H9 (cell line): ENCODE measurements at regions not wholly inside any gene's neighbourhood (a gene's known extent, or its start where the extent isn't known, plus 50 kb on each side); places are given as distances from the start of the nearest gene placed in this dataset.

Source experiments
- DNase-seq: peaks from one replicate; pipeline ENCODE4 v3.0.0-alpha.2; 2017
- H2AFZ ChIP-seq: one replicate; pipeline ENCODE4 v1.6.1; 2013; ENCODE audit warnings: mild to moderate bottlenecking, low read length, control low read depth, moderate library complexity
- H2AK5ac ChIP-seq: 2 replicates; pipeline ENCODE4 v1.6.1; 2013; ENCODE audit warnings: low read length, control low read depth, mixed read lengths; ENCODE audit not compliant: insufficient read length
- H2BK120ac ChIP-seq: one replicate; pipeline ENCODE4 v1.6.1; 2013; ENCODE audit warnings: low read depth, mild to moderate bottlenecking, low read length, control low read depth, inconsistent platforms; ENCODE audit not compliant: poor library complexity, severe bottlenecking
- H2BK12ac ChIP-seq: 2 replicates; pipeline ENCODE4 v1.6.1; 2013; ENCODE audit warnings: low read length, control low read depth, mixed read lengths, low read depth; ENCODE audit not compliant: insufficient read length
- H2BK15ac ChIP-seq: 2 replicates; pipeline ENCODE4 v1.6.1; 2013; ENCODE audit warnings: low read depth, low read length, control low read depth
- H2BK20ac ChIP-seq: one replicate; pipeline ENCODE4 v1.6.1; 2013; ENCODE audit warnings: low read depth, mild to moderate bottlenecking, low read length, control low read depth, inconsistent platforms; ENCODE audit not compliant: poor library complexity, severe bottlenecking
- H2BK5ac ChIP-seq: 2 replicates; pipeline ENCODE4 v1.6.1; 2013; ENCODE audit warnings: low read length, control low read depth, mixed read lengths; ENCODE audit not compliant: insufficient read length
- H3K14ac ChIP-seq: 2 replicates; pipeline ENCODE4 v1.6.1; 2013; ENCODE audit warnings: low read length, control low read depth; ENCODE audit not compliant: insufficient read depth
- H3K18ac ChIP-seq: 2 replicates; pipeline ENCODE4 v1.6.1; 2013; ENCODE audit warnings: low read depth, mild to moderate bottlenecking, mixed read lengths, low read length, control low read depth; ENCODE audit not compliant: insufficient read length
- H3K23ac ChIP-seq: 2 replicates; pipeline ENCODE4 v1.6.1; 2013; ENCODE audit warnings: low read length, control low read depth, mixed read lengths, low read depth; ENCODE audit not compliant: insufficient read length
- H3K23me2 ChIP-seq: 2 replicates; pipeline ENCODE4 v1.6.1; 2013; ENCODE audit warnings: low read depth, mild to moderate bottlenecking, mixed read lengths, low read length, control low read depth; ENCODE audit not compliant: insufficient read length, poor library complexity, severe bottlenecking
- H3K27ac ChIP-seq: 2 replicates; pipeline ENCODE4 v1.5.1; 2013; ENCODE audit warnings: low read length, control low read depth, mixed read lengths, low read depth; ENCODE audit not compliant: insufficient read length
- H3K27me3 ChIP-seq: 2 replicates; pipeline ENCODE4 v1.6.1; 2013; ENCODE audit warnings: low read length, control low read depth, inconsistent platforms; ENCODE audit not compliant: insufficient read depth
- H3K4ac ChIP-seq: 2 replicates; pipeline ENCODE4 v1.6.1; 2013; ENCODE audit warnings: low read depth, mild to moderate bottlenecking, control low read depth, inconsistent platforms, low read length, moderate library complexity
- H3K4me1 ChIP-seq: 2 replicates; pipeline ENCODE4 v1.6.1; 2013; ENCODE audit warnings: low read length, control low read depth, inconsistent platforms; ENCODE audit not compliant: insufficient read depth
- H3K4me2 ChIP-seq: 2 replicates; pipeline ENCODE4 v1.6.1; 2013; ENCODE audit warnings: low read length, control low read depth, mixed read lengths; ENCODE audit not compliant: insufficient read length, insufficient read depth
- H3K56ac ChIP-seq: 2 replicates; pipeline ENCODE4 v1.6.1; 2013; ENCODE audit warnings: low read depth, mild to moderate bottlenecking, mixed read lengths, low read length, control low read depth; ENCODE audit not compliant: insufficient read length
- H3K79me1 ChIP-seq: 2 replicates; pipeline ENCODE4 v1.6.1; 2013; ENCODE audit warnings: low read depth, mild to moderate bottlenecking, moderate library complexity, low read length, control low read depth, inconsistent platforms; ENCODE audit not compliant: insufficient read depth, poor library complexity, severe bottlenecking
- H3K79me2 ChIP-seq: 2 replicates; pipeline ENCODE4 v1.6.1; 2013; ENCODE audit warnings: low read length, control low read depth, inconsistent platforms; ENCODE audit not compliant: insufficient read depth
- H3K9ac ChIP-seq: 2 replicates; pipeline ENCODE4 v1.6.1; 2013; ENCODE audit warnings: low read length, control low read depth, mixed read lengths; ENCODE audit not compliant: insufficient read length; ENCODE audit errors: extremely low read depth
- H3K9me3 ChIP-seq: one replicate; pipeline ENCODE4 v1.6.1; 2013; ENCODE audit warnings: low read depth, low read length, inconsistent platforms; ENCODE audit not compliant: control insufficient read depth
- H3T11ph ChIP-seq: one replicate; pipeline ENCODE4 v1.6.1; 2013; ENCODE audit warnings: mild to moderate bottlenecking, low read length, control low read depth, inconsistent platforms
- H4K20me1 ChIP-seq: one replicate; pipeline ENCODE4 v1.6.1; 2013; ENCODE audit not compliant: control insufficient read depth, insufficient read length, insufficient read depth
- H4K5ac ChIP-seq: 2 replicates; pipeline ENCODE4 v1.6.1; 2013; ENCODE audit warnings: low read depth, mild to moderate bottlenecking, mixed read lengths, low read length, control low read depth; ENCODE audit not compliant: insufficient read length
- H4K8ac ChIP-seq: replicated peaks from 2 replicates; pipeline ENCODE4 v1.6.1; 2013; ENCODE audit warnings: low read length, control low read depth, mixed read lengths, low read depth; ENCODE audit not compliant: insufficient read length
- H4K91ac ChIP-seq: 2 replicates; pipeline ENCODE4 v1.6.1; 2013; ENCODE audit warnings: low read depth, mild to moderate bottlenecking, moderate library complexity, mixed read lengths, low read length, control low read depth; ENCODE audit not compliant: insufficient read length
- H3K27ac Mint-ChIP-seq, 3 experiments: 2 replicates in 2 of 3; 3 replicates in 1 of 3; pipeline ENCODE4 v1.8.0; 2020 to 2021; ENCODE audit warnings: mixed read lengths in 3 of 3, mild to moderate bottlenecking in 1 of 3, moderate library complexity in 1 of 3
- H3K27me3 Mint-ChIP-seq: 2 replicates; pipeline ENCODE4 v1.8.0; 2021; ENCODE audit warnings: low read depth, mild to moderate bottlenecking, moderate library complexity, mixed read lengths
- H3K36me3 Mint-ChIP-seq, 3 experiments: 2 replicates in 2 of 3; 3 replicates in 1 of 3; pipeline ENCODE4 v1.8.0; 2020 to 2021; ENCODE audit warnings: low read depth in 3 of 3, mixed read lengths in 3 of 3; ENCODE audit not compliant: insufficient read depth in 1 of 3
- H3K4me1 Mint-ChIP-seq, 2 experiments: 2 replicates each; pipeline ENCODE4 v1.8.0; 2020; ENCODE audit warnings: mixed read lengths in 2 of 2
- H3K4me3 Mint-ChIP-seq, 2 experiments: 2 replicates in 1 of 2; 3 replicates in 1 of 2; pipeline ENCODE4 v1.8.0; 2020 to 2021; ENCODE audit warnings: mild to moderate bottlenecking in 2 of 2, mixed read lengths in 2 of 2, moderate library complexity in 1 of 2
- H3K9me3 Mint-ChIP-seq, 2 experiments: 2 replicates in 1 of 2; 3 replicates in 1 of 2; pipeline ENCODE4 v1.8.0; 2020; ENCODE audit warnings: mild to moderate bottlenecking in 2 of 2, mixed read lengths in 2 of 2, moderate library complexity in 1 of 2
- WGBS: extraction: QIAGEN DNeasy Blood & Tissue Kit; methylation state at CpG from one replicate; pipeline ENCODE4 v1.1.7; 2013; ENCODE audit warnings: missing lambda C conversion rate, low lambda C conversion rate, mixed read lengths; ENCODE audit not compliant: insufficient read length; ENCODE audit errors: extremely low coverage; 5-methylcytosine and 5-hydroxymethylcytosine counted together
- TF ChIP-seq, protein P1 (sequence below): fragments of 200-600 bp; sonication (generic); conservative IDR thresholded peaks from 3 replicates; pipeline ENCODE4 v1.8.0; 2021; ENCODE audit warnings: antibody characterized with exemption, mild to moderate bottlenecking

DNA sequence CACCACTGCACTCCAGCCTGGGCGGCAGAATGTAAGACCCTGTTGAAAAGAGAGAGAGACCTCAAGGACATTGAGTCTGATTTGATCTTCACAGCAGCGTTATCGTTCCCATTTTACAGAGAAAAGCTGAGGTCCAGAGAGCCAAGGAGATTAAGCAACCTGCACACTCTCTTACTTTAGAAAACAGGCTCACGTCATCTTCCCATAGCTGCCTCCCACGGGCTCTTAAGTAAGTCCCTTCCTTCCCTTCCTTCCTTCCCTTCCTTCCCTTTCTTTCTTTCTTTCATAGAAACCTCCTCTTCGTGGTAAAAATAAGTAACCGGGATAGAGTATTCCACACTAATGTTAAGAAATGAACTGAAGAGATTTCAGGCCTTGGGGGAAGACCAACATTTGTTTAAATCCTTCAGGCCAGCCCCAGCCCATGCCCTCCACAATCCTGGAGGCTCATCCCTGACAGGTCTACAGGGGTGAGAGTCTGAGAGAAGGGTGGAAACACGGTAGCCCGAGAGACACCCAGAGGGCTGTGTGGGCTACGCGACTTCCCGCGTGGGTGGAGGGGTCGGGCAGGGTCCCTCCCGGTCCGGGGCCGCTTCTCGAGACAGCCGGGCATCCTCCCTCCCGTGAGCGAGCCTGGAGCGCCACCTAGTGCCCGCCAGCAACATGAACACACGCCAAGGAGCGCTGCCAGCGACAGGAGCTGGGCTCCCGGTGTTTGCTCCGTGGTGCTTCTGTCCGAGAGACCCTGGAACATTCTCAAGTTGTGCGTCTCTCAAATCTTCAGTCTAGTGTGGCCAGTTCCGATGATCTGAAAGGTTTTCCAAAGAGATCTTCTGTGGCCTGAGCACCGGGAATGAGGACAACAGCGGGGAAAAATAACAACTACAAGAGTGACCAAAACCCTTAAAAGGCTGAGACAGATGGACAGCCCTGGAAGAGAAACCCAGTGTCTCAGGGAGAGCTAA, 160.3 kb downstream of the INO80D start:
- TF ChIP-seq, protein P1, sequence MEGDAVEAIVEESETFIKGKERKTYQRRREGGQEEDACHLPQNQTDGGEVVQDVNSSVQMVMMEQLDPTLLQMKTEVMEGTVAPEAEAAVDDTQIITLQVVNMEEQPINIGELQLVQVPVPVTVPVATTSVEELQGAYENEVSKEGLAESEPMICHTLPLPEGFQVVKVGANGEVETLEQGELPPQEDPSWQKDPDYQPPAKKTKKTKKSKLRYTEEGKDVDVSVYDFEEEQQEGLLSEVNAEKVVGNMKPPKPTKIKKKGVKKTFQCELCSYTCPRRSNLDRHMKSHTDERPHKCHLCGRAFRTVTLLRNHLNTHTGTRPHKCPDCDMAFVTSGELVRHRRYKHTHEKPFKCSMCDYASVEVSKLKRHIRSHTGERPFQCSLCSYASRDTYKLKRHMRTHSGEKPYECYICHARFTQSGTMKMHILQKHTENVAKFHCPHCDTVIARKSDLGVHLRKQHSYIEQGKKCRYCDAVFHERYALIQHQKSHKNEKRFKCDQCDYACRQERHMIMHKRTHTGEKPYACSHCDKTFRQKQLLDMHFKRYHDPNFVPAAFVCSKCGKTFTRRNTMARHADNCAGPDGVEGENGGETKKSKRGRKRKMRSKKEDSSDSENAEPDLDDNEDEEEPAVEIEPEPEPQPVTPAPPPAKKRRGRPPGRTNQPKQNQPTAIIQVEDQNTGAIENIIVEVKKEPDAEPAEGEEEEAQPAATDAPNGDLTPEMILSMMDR: peak; percentile 98
- peak; percentile 85 for DNase-seq
- Histone ChIP-seq H2BK20ac (no peak overlapping the region), H3K27me3 (peaks cover 6% of the 10 kb centered on the region; the same call in 1 of the 2 replicates), H3K79me2 (no peaks in the 10 kb centered on the region), H2AFZ (peak overlapping the region; percentile 46), H3K23ac (no peak overlapping the region), H3K14ac (no peak overlapping the region), H3K27ac (no peak overlapping the region), H2BK5ac (no peak overlapping the region), H3K4me1 (peaks cover 4% of the 10 kb centered on the region; the same call in 1 of the 2 replicates), H4K8ac (no peak overlapping the region), H3K9ac (no peak overlapping the region), H3K79me1 (no peaks in the 10 kb centered on the region), H4K91ac (no peak overlapping the region), H2AK5ac (no peak overlapping the region), H4K5ac (no peak overlapping the region), H3K23me2 (no peaks in the 10 kb centered on the region), H3K56ac (no peak overlapping the region), H4K20me1 (no peaks in the 10 kb centered on the region), H3T11ph (no peak overlapping the region), H3K4me2 (peak overlapping the region; percentile 13), H3K9me3 (no peaks in the 10 kb centered on the region), H2BK120ac (no peak overlapping the region), H3K4ac (no peak overlapping the region), H2BK12ac (no peak overlapping the region), H2BK15ac (no peak overlapping the region), H3K18ac (no peak overlapping the region)
- H3K4me1 Mint-ChIP-seq: peaks cover 24 to 31% of the 10 kb centered on the region in 2 experiments
- H3K9me3 Mint-ChIP-seq: no peaks in the 10 kb centered on the region
- no peak overlapping the region for H3K27ac Mint-ChIP-seq
- H3K36me3 Mint-ChIP-seq: no peaks in the 10 kb centered on the region
- no CpG with 5 or more reads among the region's 33 CpGs for WGBS
- H3K27me3 Mint-ChIP-seq: peaks cover 40% of the 10 kb centered on the region
- H3K4me3 Mint-ChIP-seq: peak overlapping the region; percentile 6 to 33; a peak in 3 of 5 replicates
